ENCODE measurements at regions not wholly inside any gene's neighbourhood (a gene's known extent, or its start where the extent isn't known, plus 50 kb on each side); places are given as distances from the start of the nearest gene placed in this dataset.

GRCh38 chrX:10288373-10288975, 131.7 kb downstream of the CLCN4 start:
- DNase-seq (ENCODE audit: low read depth) = no peak
- TF ChIP-seq CTCF (IDR thresholded peaks at IDR 0.05; ENCODE audit: low read depth, low read length, missing control alignments) = no peak
- no peak overlapping the region for H3K4me3 ChIP-seq (ENCODE audit: low read depth, low read length)

- no peak overlapping the region for H3K4me3 ChIP-seq (ENCODE audit: low read depth, low read length)
- DNase-seq (ENCODE audit: low read depth) = no peak
- TF ChIP-seq CTCF (IDR thresholded peaks at IDR 0.05; ENCODE audit: low read depth, low read length, missing control alignments) = no peak
Measured at GRCh38 chrX:10296576-10296975, 139.8 kb downstream of the CLCN4 start.

- no peak for DNase-seq (ENCODE audit: low read depth)
- H3K4me3 ChIP-seq (ENCODE audit: low read depth, low read length) = no peak overlapping the region
- no peak for TF ChIP-seq CTCF (IDR thresholded peaks at IDR 0.05; ENCODE audit: low read depth, low read length, missing control alignments)
Measured at GRCh38 chrX:10310511-10310910, 153.7 kb downstream of the CLCN4 start.

GRCh38 chrX:10314530-10315104, 157.8 kb downstream of the CLCN4 start:
- no peak for TF ChIP-seq CTCF (IDR thresholded peaks at IDR 0.05; ENCODE audit: low read depth, low read length, missing control alignments)
- no peak overlapping the region for H3K4me3 ChIP-seq (ENCODE audit: low read depth, low read length)
- no peak for DNase-seq (ENCODE audit: low read depth)

DNA sequence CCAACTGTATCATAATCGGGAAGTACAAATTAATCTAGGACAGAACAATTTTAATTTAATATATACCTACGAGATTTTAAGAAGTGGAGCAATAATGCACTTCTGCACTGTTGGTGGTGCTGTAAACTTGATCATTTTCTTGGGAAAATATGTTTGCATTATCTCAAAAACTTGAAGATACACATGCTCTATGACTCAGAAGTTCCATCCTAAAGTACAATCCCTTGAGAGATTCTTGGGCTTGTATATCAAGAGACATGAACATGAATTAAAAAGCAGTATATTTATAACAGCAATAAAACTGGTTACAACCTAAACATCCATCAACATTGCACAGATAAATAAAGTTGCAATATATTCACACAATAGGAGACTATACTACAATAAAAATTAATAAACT, 168.8 kb downstream of the CLCN4 start:
- H3K4me3 ChIP-seq (ENCODE audit: low read depth, low read length) = no peak overlapping the region
- DNase-seq (ENCODE audit: low read depth) = no peak
- TF ChIP-seq CTCF (IDR thresholded peaks at IDR 0.05; ENCODE audit: low read depth, low read length, missing control alignments) = no peak

DNA sequence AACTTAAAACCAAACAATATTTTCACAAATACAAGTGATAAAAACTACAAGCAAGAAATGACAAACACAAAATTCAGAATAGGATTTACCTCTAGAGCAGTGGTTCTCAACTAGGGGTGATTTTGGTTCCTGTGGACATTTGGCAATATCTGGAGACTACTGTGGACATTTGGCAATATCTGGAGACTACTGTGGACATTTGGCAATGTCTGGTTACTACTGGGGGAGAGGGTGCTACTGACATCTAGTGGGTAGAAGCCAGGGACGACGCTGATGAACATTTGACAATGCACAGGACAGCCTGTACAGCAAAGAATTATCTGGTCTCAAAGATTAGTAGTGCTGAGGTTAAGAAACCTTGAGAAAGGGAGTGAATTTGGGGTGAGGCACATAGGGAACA, 169.8 kb downstream of the CLCN4 start:
- H3K4me3 ChIP-seq (ENCODE audit: low read depth, low read length) = no peak overlapping the region
- DNase-seq (ENCODE audit: low read depth) = no peak
- TF ChIP-seq CTCF (IDR thresholded peaks at IDR 0.05; ENCODE audit: low read depth, low read length, missing control alignments) = peak; percentile 21

- DNase-seq (ENCODE audit: low read depth) = no peak
- H3K4me3 ChIP-seq (ENCODE audit: low read depth, low read length) = no peak overlapping the region
- TF ChIP-seq CTCF (IDR thresholded peaks at IDR 0.05; ENCODE audit: low read depth, low read length, missing control alignments) = no peak
Measured at GRCh38 chrX:10327651-10328050, 170.9 kb downstream of the CLCN4 start.

All from GM12864 (cell line).